CD14-positive monocyte (primary cell): ENCODE measurements at regions not wholly inside any gene's neighbourhood (a gene's known extent, or its start where the extent isn't known, plus 50 kb on each side); places are given as distances from the start of the nearest gene placed in this dataset.

Experiments
- DNase-seq, 3 donors: peaks; one replicate each; pipeline ENCODE4 v3.0.0-alpha.2; 2011 to 2022
- H2AFZ ChIP-seq: 2 replicates; pipeline ENCODE4 v1.6.0; 2012; ENCODE audit warnings: mild to moderate bottlenecking, low read depth, low read length, inconsistent platforms; ENCODE audit not compliant: insufficient read depth, poor library complexity, severe bottlenecking
- H3K27ac ChIP-seq, 2 donors: 1 replicate in 1 of 2; 2 replicates in 1 of 2; pipeline ENCODE4 v1.5.1; 2012 to 2013; ENCODE audit warnings: low read length in 2 of 2, control low read depth in 1 of 2, inconsistent platforms in 1 of 2, low read depth in 1 of 2, mild to moderate bottlenecking in 1 of 2
- H3K27me3 ChIP-seq, 2 donors: one replicate each; pipeline versions ENCODE4 v1.6.0 to v1.6.1; 2011 to 2013; ENCODE audit warnings: low read length in 2 of 2; ENCODE audit not compliant: control insufficient read depth in 2 of 2, insufficient read depth in 2 of 2
- H3K36me3 ChIP-seq, 2 donors: replicated peaks in 1 of 2; 1 replicate in 1 of 2; 2 replicates in 1 of 2; pipeline versions ENCODE4 v1.5.1 to v1.6.1; 2012 to 2013; ENCODE audit warnings: low read length in 2 of 2, control low read depth in 1 of 2, inconsistent platforms in 1 of 2, mild to moderate bottlenecking in 1 of 2; ENCODE audit not compliant: insufficient read depth in 2 of 2, control insufficient read depth in 1 of 2
- H3K4me1 ChIP-seq, 2 donors: 1 replicate in 1 of 2; 2 replicates in 1 of 2; pipeline versions ENCODE4 v1.5.1 to v1.6.1; 2012 to 2013; ENCODE audit warnings: low read length in 2 of 2, control low read depth in 1 of 2, inconsistent platforms in 1 of 2, mild to moderate bottlenecking in 1 of 2, moderate library complexity in 1 of 2; ENCODE audit not compliant: insufficient read depth in 2 of 2, control insufficient read depth in 1 of 2
- H3K4me2 ChIP-seq: replicated peaks from 2 replicates; pipeline ENCODE3; 2012; ENCODE audit warnings: low read length, moderate library complexity, mild to moderate bottlenecking; ENCODE audit not compliant: poor library complexity, severe bottlenecking; ENCODE audit errors: extremely low read depth
- H3K4me3 ChIP-seq, 3 experiments: fragments of 200-600 bp in 1 of 3; sonication (generic) in 1 of 3; replicated peaks in 1 of 3; 1 replicate in 2 of 3; 2 replicates in 1 of 3; pipeline ENCODE4 v1.5.1; 2011 to 2013; ENCODE audit warnings: low read length in 3 of 3, mild to moderate bottlenecking in 3 of 3, control low read depth in 2 of 3, low read depth in 2 of 3, inconsistent platforms in 1 of 3, moderate library complexity in 1 of 3
- H3K79me2 ChIP-seq: 2 replicates; pipeline ENCODE4 v1.6.0; 2012; ENCODE audit warnings: mild to moderate bottlenecking, control low read depth, inconsistent platforms, low read length, moderate library complexity; ENCODE audit not compliant: insufficient read depth
- H3K9ac ChIP-seq: 2 replicates; pipeline ENCODE4 v1.6.0; 2017; ENCODE audit warnings: low read length, mild to moderate bottlenecking; ENCODE audit not compliant: insufficient read depth, poor library complexity, severe bottlenecking
- H3K9me3 ChIP-seq, 2 donors: replicated peaks in 1 of 2; 1 replicate in 1 of 2; 2 replicates in 1 of 2; pipeline versions ENCODE4 v1.5.1 to v1.6.1; 2012 to 2013; ENCODE audit warnings: low read length in 2 of 2, control low read depth in 1 of 2; ENCODE audit not compliant: control insufficient read depth in 1 of 2, insufficient read depth in 1 of 2
- H4K20me1 ChIP-seq: 2 replicates; pipeline ENCODE4 v1.6.0; 2012; ENCODE audit warnings: mild to moderate bottlenecking, low read length, control low read depth, moderate library complexity; ENCODE audit not compliant: insufficient read depth
- H3K27ac Mint-ChIP-seq, 7 donors: one replicate each; pipeline ENCODE4 v1.8.0; 2020; ENCODE audit warnings: mild to moderate bottlenecking in 7 of 7, mixed read lengths in 7 of 7, moderate library complexity in 6 of 7, inconsistent platforms in 2 of 7
- H3K27me3 Mint-ChIP-seq, 3 donors: one replicate each; pipeline ENCODE4 v1.8.0; 2021 to 2022; ENCODE audit warnings: low read depth in 3 of 3, mild to moderate bottlenecking in 3 of 3, mixed read lengths in 3 of 3, moderate library complexity in 3 of 3, inconsistent platforms in 1 of 3
- H3K36me3 Mint-ChIP-seq, 2 donors: one replicate each; pipeline ENCODE4 v1.8.0; 2020; ENCODE audit warnings: mixed read lengths in 2 of 2, inconsistent platforms in 1 of 2, mild to moderate bottlenecking in 1 of 2
- H3K4me1 Mint-ChIP-seq: one replicate; pipeline ENCODE4 v1.8.0; 2020; ENCODE audit warnings: mild to moderate bottlenecking, mixed read lengths
- H3K4me3 Mint-ChIP-seq, 2 donors: one replicate each; pipeline ENCODE4 v1.8.0; 2020; ENCODE audit warnings: mild to moderate bottlenecking in 2 of 2, mixed read lengths in 2 of 2, moderate library complexity in 1 of 2
- H3K9me3 Mint-ChIP-seq, 7 donors: one replicate each; pipeline ENCODE4 v1.8.0; 2020 to 2022; ENCODE audit warnings: mixed read lengths in 7 of 7, mild to moderate bottlenecking in 6 of 7, moderate library complexity in 6 of 7, inconsistent platforms in 2 of 7
- CTCF ChIP-seq: fragments of 200-600 bp; IDR thresholded peaks from one replicate; pipeline ENCODE4 v1.8.0; 2022; ENCODE audit warnings: antibody characterized with exemption, mild to moderate bottlenecking
- WGBS: methylation state at CpG from one replicate; pipeline ENCODE4 v1.1.5; 2013; ENCODE audit warnings: missing lambda C conversion rate; ENCODE audit not compliant: insufficient coverage; 5-methylcytosine and 5-hydroxymethylcytosine counted together
- intact Hi-C, 2 donors: fragments of 100-400 bp; cut with micrococcal nuclease; formaldehyde crosslinking; loops; one replicate each; pipeline versions ENCODE4 v1.15.0 to v1.15.1; 2023

- intact Hi-C loops: no loop called here
- H3K9ac ChIP-seq: no peak overlapping the region
- Mint-ChIP-seq H3K4me1 (no peaks in the 10 kb centered on the region), H3K36me3 (no peaks in the 10 kb centered on the region), H3K9me3 (peaks cover 0 to 5% (median 0%) of the 10 kb centered on the region in 7 donors), H3K4me3 (no peak overlapping the region), H3K27ac (no peak overlapping the region), H3K27me3 (peaks cover 0 to 7% (median 5%) of the 10 kb centered on the region in 3 donors)
- no peak overlapping the region for H3K27ac ChIP-seq
- no peak overlapping the region for H3K4me3 ChIP-seq
- TF ChIP-seq CTCF: no peak
- 100% methylated on average over 6 of the region's 9 CpGs for WGBS
- no peak overlapping the region for H3K4me2 ChIP-seq
- DNase-seq: peak in 1 of 3 donors; percentile 17
- H2AFZ ChIP-seq: no peak overlapping the region
- H3K79me2 ChIP-seq: no peaks in the 10 kb centered on the region
- no peaks in the 10 kb centered on the region for H3K9me3 ChIP-seq
- no peaks in the 10 kb centered on the region for H4K20me1 ChIP-seq
- no peaks in the 10 kb centered on the region for H3K27me3 ChIP-seq
- no peaks in the 10 kb centered on the region for H3K4me1 ChIP-seq
- H3K36me3 ChIP-seq: no peaks in the 10 kb centered on the region
These were observed 165.5 kb upstream of the KCNJ6 start for GRCh38 chr21:38081708-38082107.

- Histone ChIP-seq H3K9me3 (no peaks in the 10 kb centered on the region), H3K36me3 (no peaks in the 10 kb centered on the region), H3K4me1 (no peaks in the 10 kb centered on the region), H3K79me2 (no peaks in the 10 kb centered on the region), H3K4me2 (no peak overlapping the region), H2AFZ (no peak overlapping the region), H3K27me3 (no peaks in the 10 kb centered on the region), H3K27ac (no peak overlapping the region), H3K9ac (no peak overlapping the region), H3K4me3 (no peak overlapping the region), H4K20me1 (no peaks in the 10 kb centered on the region)
- no peak for DNase-seq
- intact Hi-C loops: no loop called here
- Mint-ChIP-seq H3K27me3 (peaks cover 0 to 10% (median 5%) of the 10 kb centered on the region in 3 donors), H3K9me3 (peaks cover 0 to 5% (median 0%) of the 10 kb centered on the region in 7 donors), H3K36me3 (no peaks in the 10 kb centered on the region), H3K27ac (no peak overlapping the region), H3K4me1 (no peaks in the 10 kb centered on the region), H3K4me3 (no peak overlapping the region)
- WGBS: 80% methylated on average over 2 of the region's 4 CpGs
- no peak for TF ChIP-seq CTCF
These were observed 166.8 kb upstream of the KCNJ6 start for GRCh38 chr21:38082936-38083485.
